ENCODE measurements at regions not wholly inside any gene's neighbourhood (a gene's known extent, or its start where the extent isn't known, plus 50 kb on each side); places are given as distances from the start of the nearest gene placed in this dataset.

DNA sequence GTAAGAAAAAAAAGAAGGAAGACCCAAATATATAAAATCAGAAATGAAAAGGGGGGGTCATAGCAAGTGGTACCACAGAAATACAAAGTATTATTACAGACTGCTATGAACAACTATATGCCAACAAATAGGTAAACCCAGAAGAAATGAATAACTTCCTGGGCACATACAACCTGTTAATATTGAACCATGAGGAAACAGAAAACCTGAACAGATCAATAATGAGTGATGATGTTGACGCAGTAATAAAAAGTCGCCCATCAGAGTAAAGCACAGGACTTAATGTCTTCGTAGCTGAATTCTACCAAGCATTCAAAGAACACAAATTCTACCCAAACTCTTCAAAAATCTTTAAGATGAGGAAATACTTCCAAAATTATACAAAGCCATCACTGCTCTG, 921.6 kb upstream of the SEMA6D start:
- Histone ChIP-seq H3K27me3 (replicated peaks; ENCODE audit: control insufficient read depth, insufficient read depth, low read length) (no peaks in the 10 kb centered on the region), H3K4me3 (ENCODE audit: low read length) (no peak overlapping the region), H3K9me3 (ENCODE audit: control insufficient read depth, low read length) (no peaks in the 10 kb centered on the region), H3K36me3 (ENCODE audit: control insufficient read depth, insufficient read depth, low read length, severe bottlenecking) (no peaks in the 10 kb centered on the region), H3K9ac (ENCODE audit: low read length) (no peak overlapping the region), H3K4me1 (ENCODE audit: control insufficient read depth, insufficient read depth, low read length) (no peaks in the 10 kb centered on the region)
- no peak for DNase-seq (ENCODE audit: low read depth)

DNA sequence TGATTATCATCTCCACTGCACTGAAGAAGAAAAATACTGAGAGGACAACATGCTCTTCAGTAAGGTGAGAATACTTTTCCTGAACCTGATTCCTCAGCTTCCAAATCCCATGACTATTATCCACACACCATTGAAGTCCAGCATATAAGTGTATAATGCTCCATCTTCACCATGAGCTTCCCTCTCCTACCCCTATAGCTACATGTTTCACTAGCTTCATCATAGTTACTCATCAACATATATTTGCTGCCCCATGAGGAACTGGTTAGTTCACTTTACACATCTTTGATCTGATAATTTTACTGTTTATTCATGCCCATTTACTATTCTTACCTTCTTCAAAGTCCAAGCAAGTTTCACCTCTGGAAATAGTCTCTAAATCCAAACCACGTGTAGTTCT, 908.5 kb upstream of the SEMA6D start:
- H3K36me3 ChIP-seq (ENCODE audit: control insufficient read depth, insufficient read depth, low read length, severe bottlenecking), result no peaks in the 10 kb centered on the region
- H3K27me3 ChIP-seq (replicated peaks; ENCODE audit: control insufficient read depth, insufficient read depth, low read length), result no peaks in the 10 kb centered on the region
- no peak overlapping the region for H3K9ac ChIP-seq (ENCODE audit: low read length)
- H3K4me3 ChIP-seq (ENCODE audit: low read length), result no peak overlapping the region
- no peaks in the 10 kb centered on the region for H3K4me1 ChIP-seq (ENCODE audit: control insufficient read depth, insufficient read depth, low read length)
- DNase-seq (ENCODE audit: low read depth), result no peak
- H3K9me3 ChIP-seq (ENCODE audit: control insufficient read depth, low read length), result no peaks in the 10 kb centered on the region

DNA sequence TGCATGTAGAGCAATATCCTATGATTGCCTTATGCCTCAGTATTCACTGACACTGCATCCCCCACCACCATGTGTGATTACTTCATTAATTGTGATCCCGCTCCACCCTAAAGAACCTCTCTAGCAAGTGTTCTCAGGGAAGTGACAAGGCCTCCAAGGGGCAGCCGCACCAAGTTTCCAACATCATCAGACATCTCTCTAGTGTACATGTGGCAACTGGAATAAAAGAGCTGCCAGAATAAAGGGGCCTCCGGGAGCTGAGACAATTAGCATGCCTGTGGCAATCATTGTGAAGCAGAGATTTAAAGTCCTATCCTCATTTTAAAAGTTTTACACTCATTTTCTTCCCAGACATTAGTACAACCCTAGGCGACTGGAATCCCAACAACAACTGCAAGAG, 902.1 kb upstream of the SEMA6D start:
- no peaks in the 10 kb centered on the region for H3K36me3 ChIP-seq (ENCODE audit: control insufficient read depth, insufficient read depth, low read length, severe bottlenecking)
- no peaks in the 10 kb centered on the region for H3K9me3 ChIP-seq (ENCODE audit: control insufficient read depth, low read length)
- H3K27me3 ChIP-seq (replicated peaks; ENCODE audit: control insufficient read depth, insufficient read depth, low read length), result no peaks in the 10 kb centered on the region
- H3K9ac ChIP-seq (ENCODE audit: low read length), result no peak overlapping the region
- no peaks in the 10 kb centered on the region for H3K4me1 ChIP-seq (ENCODE audit: control insufficient read depth, insufficient read depth, low read length)
- no peak overlapping the region for H3K4me3 ChIP-seq (ENCODE audit: low read length)
- no peak for DNase-seq (ENCODE audit: low read depth)

DNA sequence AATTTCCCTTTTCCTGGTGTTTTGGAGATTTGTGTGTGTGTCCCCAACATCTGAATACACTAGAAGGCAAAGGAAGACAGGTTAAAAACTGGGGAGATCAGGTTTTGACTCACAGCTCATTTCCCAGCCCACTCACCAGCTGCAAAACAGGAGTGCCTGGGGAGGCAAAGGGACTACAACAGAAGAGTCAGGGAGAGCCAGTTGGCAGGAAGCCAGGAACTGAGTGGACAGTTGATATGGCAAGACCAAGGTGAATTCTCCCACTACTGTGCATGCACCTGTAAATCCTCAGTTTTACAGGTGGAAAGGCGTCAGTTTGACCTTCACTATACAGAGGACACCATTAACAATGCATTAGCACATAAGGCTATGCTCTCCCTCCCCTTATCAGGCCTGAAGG, 901.5 kb upstream of the SEMA6D start:
- no peaks in the 10 kb centered on the region for H3K4me1 ChIP-seq (ENCODE audit: control insufficient read depth, insufficient read depth, low read length)
- no peak overlapping the region for H3K9ac ChIP-seq (ENCODE audit: low read length)
- no peaks in the 10 kb centered on the region for H3K27me3 ChIP-seq (replicated peaks; ENCODE audit: control insufficient read depth, insufficient read depth, low read length)
- no peaks in the 10 kb centered on the region for H3K36me3 ChIP-seq (ENCODE audit: control insufficient read depth, insufficient read depth, low read length, severe bottlenecking)
- DNase-seq (ENCODE audit: low read depth), result no peak
- H3K9me3 ChIP-seq (ENCODE audit: control insufficient read depth, low read length), result no peaks in the 10 kb centered on the region
- H3K4me3 ChIP-seq (ENCODE audit: low read length), result no peak overlapping the region

DNA sequence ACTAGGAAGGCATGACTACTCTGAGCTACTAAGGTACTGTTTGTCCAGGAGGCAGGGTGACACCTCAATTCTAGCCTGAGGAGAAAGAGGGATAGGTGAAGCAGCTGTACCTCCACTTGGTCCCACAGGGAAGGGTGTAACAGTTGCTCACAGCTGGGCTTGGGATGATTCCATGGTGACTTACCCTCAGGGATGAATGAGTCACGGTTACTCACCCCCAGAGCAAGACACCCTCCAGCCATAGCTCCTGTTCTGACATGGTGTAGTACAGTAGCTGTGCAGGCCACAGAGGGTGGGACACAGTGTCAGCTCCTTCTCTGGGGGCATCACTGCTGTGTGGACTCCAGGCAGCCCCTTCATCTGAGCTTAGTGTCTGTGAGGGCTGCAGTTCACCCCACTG, 868.6 kb upstream of the SEMA6D start:
- H3K4me1 ChIP-seq (ENCODE audit: control insufficient read depth, insufficient read depth, low read length), result no peaks in the 10 kb centered on the region
- no peak overlapping the region for H3K9ac ChIP-seq (ENCODE audit: low read length)
- no peak overlapping the region for H3K4me3 ChIP-seq (ENCODE audit: low read length)
- H3K9me3 ChIP-seq (ENCODE audit: control insufficient read depth, low read length), result peaks cover 2% of the 10 kb centered on the region
- H3K27me3 ChIP-seq (replicated peaks; ENCODE audit: control insufficient read depth, insufficient read depth, low read length), result no peaks in the 10 kb centered on the region
- no peaks in the 10 kb centered on the region for H3K36me3 ChIP-seq (ENCODE audit: control insufficient read depth, insufficient read depth, low read length, severe bottlenecking)
- DNase-seq (ENCODE audit: low read depth), result no peak

DNA sequence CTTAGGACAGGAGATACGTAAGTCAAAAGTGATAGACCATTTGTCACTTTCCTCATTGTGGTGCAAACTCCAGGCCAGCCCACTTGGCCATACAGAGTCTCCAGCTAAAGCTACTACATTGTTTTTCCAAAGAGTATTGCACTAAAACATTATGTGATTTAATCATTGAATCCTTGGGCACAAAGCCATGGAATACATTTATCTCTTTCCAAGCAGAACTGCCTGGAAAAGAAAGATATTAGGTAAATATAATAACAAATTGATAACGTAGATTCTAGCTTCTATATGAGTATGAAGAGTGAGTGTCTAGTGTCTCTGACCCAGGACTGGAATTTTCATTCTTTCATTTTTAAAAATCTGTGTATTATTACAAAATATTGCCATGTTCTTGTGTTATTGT, 863.7 kb upstream of the SEMA6D start:
- H3K36me3 ChIP-seq (ENCODE audit: control insufficient read depth, insufficient read depth, low read length, severe bottlenecking), result no peaks in the 10 kb centered on the region
- no peak for DNase-seq (ENCODE audit: low read depth)
- no peaks in the 10 kb centered on the region for H3K9me3 ChIP-seq (ENCODE audit: control insufficient read depth, low read length)
- H3K27me3 ChIP-seq (replicated peaks; ENCODE audit: control insufficient read depth, insufficient read depth, low read length), result no peaks in the 10 kb centered on the region
- H3K4me3 ChIP-seq (ENCODE audit: low read length), result no peak overlapping the region
- no peak overlapping the region for H3K9ac ChIP-seq (ENCODE audit: low read length)
- H3K4me1 ChIP-seq (ENCODE audit: control insufficient read depth, insufficient read depth, low read length), result no peaks in the 10 kb centered on the region

DNA sequence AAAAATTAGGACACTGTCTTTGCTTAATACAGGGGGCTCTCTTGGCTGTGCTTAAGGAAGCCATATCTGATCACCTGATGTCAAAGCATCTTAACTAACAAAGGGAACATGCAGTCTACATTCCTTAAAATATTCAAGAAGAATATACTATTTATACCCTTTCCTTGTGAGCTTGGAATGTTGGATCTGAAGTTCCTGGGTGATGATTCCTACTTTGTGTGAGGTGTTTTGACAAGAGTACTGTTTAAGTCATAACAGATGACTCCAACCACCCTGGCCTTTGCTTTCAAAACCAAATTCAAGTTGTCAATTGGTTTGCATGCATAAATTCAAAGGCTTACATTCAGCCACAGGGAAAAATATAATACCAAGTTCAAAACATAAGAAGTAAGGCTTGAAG, 862.7 kb upstream of the SEMA6D start:
- H3K4me1 ChIP-seq (ENCODE audit: control insufficient read depth, insufficient read depth, low read length), result no peaks in the 10 kb centered on the region
- H3K9ac ChIP-seq (ENCODE audit: low read length), result no peak overlapping the region
- no peaks in the 10 kb centered on the region for H3K9me3 ChIP-seq (ENCODE audit: control insufficient read depth, low read length)
- no peaks in the 10 kb centered on the region for H3K27me3 ChIP-seq (replicated peaks; ENCODE audit: control insufficient read depth, insufficient read depth, low read length)
- H3K36me3 ChIP-seq (ENCODE audit: control insufficient read depth, insufficient read depth, low read length, severe bottlenecking), result no peaks in the 10 kb centered on the region
- H3K4me3 ChIP-seq (ENCODE audit: low read length), result no peak overlapping the region
- no peak for DNase-seq (ENCODE audit: low read depth)

DNA sequence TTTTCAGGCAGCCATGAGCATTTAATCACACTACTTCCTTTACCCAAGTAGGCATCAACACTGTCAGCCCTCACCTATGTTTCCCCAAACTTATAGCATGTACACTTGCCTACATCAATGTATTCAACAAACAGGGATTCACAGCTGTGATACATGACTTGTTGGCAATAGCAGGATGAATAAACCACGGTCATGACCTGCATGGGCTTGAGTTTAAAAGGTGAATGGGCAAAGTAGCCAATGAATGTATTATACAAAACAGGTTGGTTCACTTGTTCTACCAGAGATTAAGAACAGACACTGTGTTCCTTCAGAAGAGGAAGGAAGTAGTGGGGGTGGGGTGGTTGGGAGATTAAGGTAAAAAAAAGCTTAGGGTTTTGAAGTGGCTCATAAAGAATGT, 861.9 kb upstream of the SEMA6D start:
- Histone ChIP-seq H3K9ac (ENCODE audit: low read length) (no peak overlapping the region), H3K27me3 (replicated peaks; ENCODE audit: control insufficient read depth, insufficient read depth, low read length) (no peaks in the 10 kb centered on the region), H3K9me3 (ENCODE audit: control insufficient read depth, low read length) (no peaks in the 10 kb centered on the region), H3K4me3 (ENCODE audit: low read length) (no peak overlapping the region), H3K4me1 (ENCODE audit: control insufficient read depth, insufficient read depth, low read length) (no peaks in the 10 kb centered on the region), H3K36me3 (ENCODE audit: control insufficient read depth, insufficient read depth, low read length, severe bottlenecking) (no peaks in the 10 kb centered on the region)
- DNase-seq (ENCODE audit: low read depth), result no peak

DNA sequence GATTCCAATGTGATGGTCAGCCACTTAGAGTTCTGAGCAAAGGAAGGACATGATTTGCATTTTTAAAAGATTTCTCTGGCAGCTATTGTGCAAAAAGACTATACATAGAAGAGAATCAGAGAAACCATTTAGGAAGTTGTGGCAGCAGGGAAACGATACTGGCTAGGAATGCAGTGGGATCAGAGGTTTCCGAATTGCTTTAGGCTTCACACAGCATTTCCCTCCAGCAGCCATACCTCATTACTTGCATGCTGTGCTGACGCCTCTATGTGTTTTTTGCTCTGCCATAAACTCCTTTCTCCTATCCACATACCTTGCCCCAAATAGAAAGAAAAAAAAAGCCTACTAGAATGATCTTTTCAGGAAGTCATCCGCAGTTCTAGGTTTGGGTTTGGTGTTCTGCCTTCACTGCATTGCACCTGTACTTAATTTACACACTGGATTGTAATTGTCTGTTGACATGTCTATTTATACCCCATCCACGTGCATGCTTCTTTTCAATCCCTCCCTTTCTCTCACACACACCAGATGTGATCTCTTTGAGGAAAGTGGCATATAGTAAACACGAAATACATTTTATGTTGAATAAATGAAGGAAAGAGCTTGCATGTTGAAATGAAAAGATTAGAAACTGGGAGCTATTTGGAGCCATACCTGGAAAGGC, 860.3 kb upstream of the SEMA6D start:
- Histone ChIP-seq H3K36me3 (ENCODE audit: control insufficient read depth, insufficient read depth, low read length, severe bottlenecking) (no peaks in the 10 kb centered on the region), H3K4me3 (ENCODE audit: low read length) (no peak overlapping the region), H3K9ac (ENCODE audit: low read length) (no peak overlapping the region), H3K4me1 (ENCODE audit: control insufficient read depth, insufficient read depth, low read length) (no peaks in the 10 kb centered on the region), H3K27me3 (replicated peaks; ENCODE audit: control insufficient read depth, insufficient read depth, low read length) (no peaks in the 10 kb centered on the region), H3K9me3 (ENCODE audit: control insufficient read depth, low read length) (no peaks in the 10 kb centered on the region)
- no peak for DNase-seq (ENCODE audit: low read depth)

DNA sequence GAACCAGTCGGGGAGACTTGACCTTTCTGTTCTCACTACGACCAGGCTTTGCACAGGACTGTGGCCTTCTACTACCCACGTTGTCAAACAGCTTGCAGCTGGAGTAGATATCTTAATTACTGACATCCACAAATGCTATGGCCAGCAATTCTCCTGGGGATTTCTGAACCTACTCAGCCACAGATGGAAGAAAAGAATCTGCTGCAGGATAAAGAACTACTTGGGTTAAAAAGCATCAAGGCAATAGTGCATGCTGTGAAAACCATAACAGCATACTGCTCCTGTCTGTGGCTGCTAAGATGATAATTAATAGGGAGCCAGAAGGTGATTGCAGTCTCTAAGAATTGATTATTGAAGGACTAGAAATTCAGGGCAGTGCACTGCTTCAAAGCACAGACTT, 859.2 kb upstream of the SEMA6D start:
- Histone ChIP-seq H3K4me1 (ENCODE audit: control insufficient read depth, insufficient read depth, low read length) (no peaks in the 10 kb centered on the region), H3K4me3 (ENCODE audit: low read length) (no peak overlapping the region), H3K9me3 (ENCODE audit: control insufficient read depth, low read length) (no peaks in the 10 kb centered on the region), H3K36me3 (ENCODE audit: control insufficient read depth, insufficient read depth, low read length, severe bottlenecking) (no peaks in the 10 kb centered on the region), H3K27me3 (replicated peaks; ENCODE audit: control insufficient read depth, insufficient read depth, low read length) (no peaks in the 10 kb centered on the region), H3K9ac (ENCODE audit: low read length) (no peak overlapping the region)
- DNase-seq (ENCODE audit: low read depth), result no peak

DNA sequence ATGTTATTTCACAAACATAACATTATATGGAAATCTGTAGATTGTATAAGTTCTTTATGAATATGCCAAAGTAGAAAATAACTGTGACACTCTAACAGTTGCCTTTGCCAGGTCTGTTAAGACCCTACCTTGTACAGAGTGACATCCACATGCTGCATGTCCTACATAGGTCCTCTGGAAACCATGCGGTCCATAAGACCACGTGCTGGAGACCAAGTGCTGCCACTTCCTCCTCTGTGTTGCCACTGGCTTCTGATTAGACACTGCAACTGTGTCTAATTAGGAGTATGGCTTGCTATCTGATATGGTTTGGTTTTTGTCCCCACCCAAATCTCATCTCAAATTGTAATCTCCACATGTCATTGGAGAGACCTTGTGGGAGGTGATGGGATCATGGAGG, 855.5 kb upstream of the SEMA6D start:
- H3K4me3 ChIP-seq (ENCODE audit: low read length), result no peak overlapping the region
- no peaks in the 10 kb centered on the region for H3K27me3 ChIP-seq (replicated peaks; ENCODE audit: control insufficient read depth, insufficient read depth, low read length)
- no peak overlapping the region for H3K9ac ChIP-seq (ENCODE audit: low read length)
- H3K4me1 ChIP-seq (ENCODE audit: control insufficient read depth, insufficient read depth, low read length), result no peaks in the 10 kb centered on the region
- DNase-seq (ENCODE audit: low read depth), result no peak
- no peaks in the 10 kb centered on the region for H3K36me3 ChIP-seq (ENCODE audit: control insufficient read depth, insufficient read depth, low read length, severe bottlenecking)
- no peaks in the 10 kb centered on the region for H3K9me3 ChIP-seq (ENCODE audit: control insufficient read depth, low read length)

DNA sequence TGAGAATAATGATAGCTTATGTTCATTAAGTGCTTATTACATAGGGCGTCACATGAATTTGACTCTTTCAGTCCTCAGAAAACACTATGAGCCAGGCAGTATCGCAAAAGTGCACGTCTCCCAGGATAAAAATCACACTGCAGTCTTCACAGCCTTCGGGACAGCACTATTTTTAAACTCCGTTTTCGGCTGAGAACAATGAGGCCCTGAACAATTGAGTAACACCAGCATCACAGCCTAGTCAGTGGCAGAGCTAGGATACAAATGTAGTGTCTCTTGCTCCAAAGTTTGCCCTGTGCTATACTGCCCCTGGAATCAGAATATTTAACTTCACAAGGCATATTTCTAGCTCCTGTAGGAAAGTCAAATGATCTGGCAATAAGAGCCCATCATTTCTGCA, 852.1 kb upstream of the SEMA6D start:
- Histone ChIP-seq H3K27me3 (replicated peaks; ENCODE audit: control insufficient read depth, insufficient read depth, low read length) (no peaks in the 10 kb centered on the region), H3K9ac (ENCODE audit: low read length) (no peak overlapping the region), H3K4me3 (ENCODE audit: low read length) (no peak overlapping the region), H3K36me3 (ENCODE audit: control insufficient read depth, insufficient read depth, low read length, severe bottlenecking) (no peaks in the 10 kb centered on the region), H3K4me1 (ENCODE audit: control insufficient read depth, insufficient read depth, low read length) (no peaks in the 10 kb centered on the region), H3K9me3 (ENCODE audit: control insufficient read depth, low read length) (no peaks in the 10 kb centered on the region)
- no peak for DNase-seq (ENCODE audit: low read depth)

Measured in adipocyte (in vitro differentiated cells).